GM18873 (cell line): ENCODE measurements at regions not wholly inside any gene's neighbourhood (a gene's known extent, or its start where the extent isn't known, plus 50 kb on each side); places are given as distances from the start of the nearest gene placed in this dataset.
"Not testable (repeated sequence)": the region's sequence is repeated elsewhere in the genome, so short reads cannot be mapped to it uniquely, and the experiment has no call there.

Source experiments
- ATAC-seq: cut with Tn5 transposase; IDR thresholded peaks from one replicate; pipeline ENCODE4 v1.9.1; 2021; ENCODE audit warnings: mild to moderate bottlenecking, moderate library complexity, moderate number of reproducible peaks; ENCODE audit not compliant: unreplicated experiment, low FRiP score

- ATAC-seq: no peak
Observed at GRCh38 chr9:78123808-78124207, 92.2 kb upstream of the GNAQ start.

DNA sequence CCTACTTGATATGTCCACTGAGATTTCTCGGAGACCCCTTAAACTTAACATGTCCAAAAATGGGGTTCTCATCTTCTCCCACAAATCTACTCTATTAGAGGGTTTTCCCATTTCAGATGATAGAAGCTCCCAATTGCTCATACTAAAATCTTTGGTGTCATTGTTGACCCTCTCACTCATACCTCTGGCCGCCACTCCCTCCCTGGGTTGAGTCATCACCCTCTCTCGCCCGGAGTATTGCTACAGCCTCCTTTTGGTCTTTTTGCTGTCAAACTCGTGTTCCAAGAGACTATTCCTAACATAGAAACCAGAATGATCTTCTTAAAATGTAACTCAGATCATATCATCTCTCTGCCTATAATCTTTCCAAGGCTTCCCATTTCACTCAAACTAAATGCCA is 91.0 kb upstream of the GNAQ start:
- ATAC-seq: no peak

DNA sequence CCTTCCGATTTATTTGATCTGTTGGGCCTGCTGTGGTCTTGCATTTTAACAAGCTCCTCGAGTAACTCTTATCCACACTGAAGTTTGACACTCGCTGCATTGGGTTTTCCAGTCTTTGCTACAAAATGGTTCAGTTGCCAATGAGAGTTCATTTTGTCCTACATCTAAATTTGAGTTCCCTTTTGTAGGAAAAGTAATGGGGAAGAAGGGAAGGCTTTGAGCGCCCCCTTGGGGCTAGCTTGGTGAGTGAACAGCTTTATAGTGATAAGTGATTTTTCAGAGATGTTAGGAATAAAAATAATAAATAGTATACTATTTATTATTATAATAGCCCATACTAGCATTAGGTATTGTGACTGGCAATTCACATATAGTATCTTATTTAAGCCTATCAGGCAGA is 89.9 kb upstream of the GNAQ start:
- ATAC-seq: no peak

DNA sequence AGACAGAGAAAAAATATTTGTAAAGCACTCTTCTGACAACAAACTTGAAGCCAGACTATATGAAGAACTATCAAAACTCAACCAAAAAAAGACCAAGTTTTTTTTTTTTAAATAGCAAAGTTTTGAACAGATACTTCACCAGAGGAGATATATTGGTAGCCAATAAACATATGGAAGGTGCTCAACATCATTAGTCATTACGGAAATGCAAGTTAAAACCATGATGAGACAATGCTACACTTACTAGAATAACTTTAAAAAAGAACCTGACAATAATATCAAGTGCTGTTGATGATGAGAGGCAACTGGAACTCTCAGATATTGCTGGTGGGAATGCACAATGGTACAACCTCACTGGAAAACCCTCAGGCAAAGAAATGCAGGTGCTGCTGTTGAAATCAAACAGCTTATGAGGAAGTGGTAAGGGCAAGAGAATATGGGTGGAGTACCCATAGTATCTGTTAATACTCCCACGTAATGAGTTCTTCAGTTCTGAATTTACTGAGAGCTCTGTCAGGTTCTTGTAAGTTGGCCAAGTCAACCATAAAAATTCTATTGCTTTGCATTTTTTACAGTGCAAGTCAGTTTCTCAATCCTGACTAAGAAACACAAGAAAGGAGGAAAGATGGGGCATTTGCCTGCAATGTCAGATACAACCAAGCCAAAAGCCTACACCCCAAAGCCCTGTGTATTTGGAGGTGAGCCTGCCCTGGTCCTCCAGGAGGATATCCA is 87.3 kb upstream of the GNAQ start:
- peak; percentile 89 for ATAC-seq

GRCh38 chr9:78115073-78115472 is 83.5 kb upstream of the GNAQ start:
- no peak for ATAC-seq

GRCh38 chr9:78114581-78114980 is 83.0 kb upstream of the GNAQ start:
- no peak for ATAC-seq

GRCh38 chr9:78112406-78112805 is 80.8 kb upstream of the GNAQ start:
- ATAC-seq: no peak

GRCh38 chr9:78112004-78112403 is 80.4 kb upstream of the GNAQ start:
- no peak for ATAC-seq

- no peak for ATAC-seq
Observed at GRCh38 chr9:78109075-78109474, 77.5 kb upstream of the GNAQ start.

DNA sequence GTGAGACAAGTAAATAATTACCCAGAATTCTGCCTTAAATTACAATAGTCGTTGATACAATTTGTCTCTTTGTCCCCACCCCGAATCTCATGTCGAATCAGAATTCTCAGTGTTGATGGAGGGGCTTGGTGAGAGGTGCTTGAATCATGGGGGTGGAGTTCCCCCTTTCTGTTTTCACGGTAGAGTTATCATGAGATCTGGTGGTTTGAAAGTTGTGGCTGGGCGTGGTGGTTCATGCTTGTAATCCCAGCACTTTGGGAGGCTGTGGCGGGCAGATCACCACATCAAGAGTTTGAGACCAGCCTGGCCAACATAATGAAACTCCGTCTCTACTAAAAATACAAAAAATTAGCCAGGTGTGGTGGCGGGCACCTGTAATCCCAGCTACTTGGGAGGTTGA is 75.0 kb upstream of the GNAQ start:
- not testable (repeated sequence) for ATAC-seq

DNA sequence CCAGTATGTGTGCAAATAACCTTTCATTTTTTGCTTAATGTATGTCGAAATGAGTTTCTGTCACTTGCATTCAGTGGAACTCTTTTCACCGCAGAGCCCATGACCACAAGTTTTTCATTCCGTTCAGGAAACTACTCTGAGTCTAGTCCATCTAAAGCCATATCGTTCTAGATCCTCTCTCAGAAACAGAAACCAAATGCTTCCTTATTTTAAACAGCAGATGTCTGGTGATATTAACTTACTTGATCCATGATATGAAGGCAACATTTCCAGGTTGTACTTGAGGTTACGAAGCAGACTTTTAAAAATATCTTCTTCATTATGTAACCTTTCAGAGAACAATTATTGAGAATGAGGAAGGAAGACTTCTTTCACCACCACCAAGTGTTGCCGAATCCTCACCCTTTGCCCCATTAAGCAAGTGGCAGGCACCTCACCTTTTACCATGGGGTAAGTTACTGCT is 72.4 kb upstream of the GNAQ start:
- ATAC-seq: peak; percentile 87

- ATAC-seq: no peak
Observed at GRCh38 chr9:78101247-78101646, 69.6 kb upstream of the GNAQ start.

DNA sequence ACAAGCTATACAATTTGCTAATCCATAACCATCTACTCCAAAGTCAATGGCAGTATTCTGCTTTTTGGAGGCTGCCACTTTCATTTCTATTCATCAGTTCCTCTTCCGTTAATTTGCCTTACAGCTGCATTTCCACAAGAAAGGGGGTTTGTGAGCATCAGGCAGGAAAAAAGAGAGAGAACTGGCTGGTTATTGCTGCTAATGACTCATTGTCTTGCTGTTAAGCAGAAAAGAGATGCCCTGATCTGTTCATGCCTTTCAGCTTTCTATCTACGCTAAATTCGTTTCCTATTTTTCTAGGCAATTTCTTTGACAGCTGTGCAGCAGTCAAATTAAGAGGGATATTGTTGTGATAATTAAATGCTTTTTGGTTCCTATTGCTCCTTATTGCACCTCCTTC is 65.9 kb upstream of the GNAQ start:
- ATAC-seq: no peak

DNA sequence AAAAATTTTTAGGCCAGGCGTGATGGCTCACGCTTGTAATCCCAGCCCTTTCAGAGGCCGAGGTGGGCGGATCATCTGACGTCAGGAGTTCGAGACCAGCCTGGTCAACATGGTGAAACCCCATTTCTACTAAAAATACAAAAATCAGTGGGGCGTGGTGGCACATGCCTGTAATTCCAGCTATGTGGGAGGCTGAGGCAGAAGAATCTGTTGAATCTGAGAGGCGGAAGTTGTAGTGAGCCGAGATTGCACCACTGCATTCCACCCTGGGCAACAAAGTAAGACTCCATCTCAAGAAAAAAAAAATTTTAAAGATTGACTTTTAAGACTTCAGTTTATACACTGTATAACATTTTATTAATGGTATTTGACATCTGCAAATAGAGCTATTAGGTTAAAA is 60.1 kb upstream of the GNAQ start:
- no peak for ATAC-seq

- ATAC-seq: no peak
Observed at GRCh38 chr9:78089111-78089510, 57.5 kb upstream of the GNAQ start.

GRCh38 chr9:78088190-78088589 is 56.6 kb upstream of the GNAQ start:
- not testable (repeated sequence) for ATAC-seq
